ENCODE measurements at regions not wholly inside any gene's neighbourhood (a gene's known extent, or its start where the extent isn't known, plus 50 kb on each side); places are given as distances from the start of the nearest gene placed in this dataset.

GRCh38 chr16:54505549-54506213 is 219.1 kb upstream of the IRX3 start:
- H3K27me3 ChIP-seq: peaks cover 0 to 15% (median 7%) of the 10 kb centered on the region in 11 experiments; a peak in 11 of 22 replicates
- TF ChIP-seq Cebpa-rat (IDR thresholded peaks at IDR 0.05): no peak
- no peak overlapping the region for H3K4me2 ChIP-seq
- no peaks in the 10 kb centered on the region; a peak in 1 of 22 replicates for H3K9me3 ChIP-seq (replicated peaks in 1 of 11)
- H3K27ac ChIP-seq: no peak overlapping the region
- H3K36me3 ChIP-seq: no peaks in the 10 kb centered on the region
- no peak overlapping the region for H3K4me3 ChIP-seq
- H3K4me1 ChIP-seq: peaks cover 0 to 5% (median 0%) of the 10 kb centered on the region in 10 experiments; a peak in 2 of 20 replicates
- H4K20me1 ChIP-seq: no peaks in the 10 kb centered on the region
- H3K9ac ChIP-seq: no peak overlapping the region

- H3K4me2 ChIP-seq: no peak overlapping the region
Measured at GRCh38 chr16:54504372-54504771, 217.8 kb upstream of the IRX3 start.

GRCh38 chr16:54503856-54504219 is 217.3 kb upstream of the IRX3 start:
- Histone ChIP-seq H3K4me1 (peaks cover 0 to 5% (median 0%) of the 10 kb centered on the region in 10 experiments; a peak in 2 of 20 replicates), H3K4me3 (no peak overlapping the region), H3K4me2 (no peak overlapping the region), H3K36me3 (no peaks in the 10 kb centered on the region), H3K27ac (no peak overlapping the region), H3K9ac (no peak overlapping the region), H3K27me3 (peaks cover 0 to 15% (median 7%) of the 10 kb centered on the region in 11 experiments; a peak in 11 of 22 replicates), H3K9me3 (replicated peaks in 1 of 11) (peaks cover 2 to 9% (median 4%) of the 10 kb centered on the region in 11 experiments; a peak in 21 of 22 replicates), H4K20me1 (no peaks in the 10 kb centered on the region)
- no peak for TF ChIP-seq Cebpa-rat (IDR thresholded peaks at IDR 0.05)

More at GRCh38 chr16:54504372-54504771, 217.8 kb upstream of the IRX3 start:
- H3K27me3 ChIP-seq: peaks cover 0 to 15% (median 7%) of the 10 kb centered on the region in 11 experiments; a peak in 11 of 22 replicates
- peaks cover 0 to 4% (median 0%) of the 10 kb centered on the region in 11 experiments; a peak in 6 of 22 replicates for H3K9me3 ChIP-seq (replicated peaks in 1 of 11)
- no peak overlapping the region for H3K9ac ChIP-seq
- H4K20me1 ChIP-seq: no peaks in the 10 kb centered on the region
- no peak overlapping the region for H3K4me3 ChIP-seq
- peaks cover 0 to 5% (median 0%) of the 10 kb centered on the region in 10 experiments; a peak in 2 of 20 replicates for H3K4me1 ChIP-seq
- TF ChIP-seq Cebpa-rat (IDR thresholded peaks at IDR 0.05): no peak
- H3K36me3 ChIP-seq: no peaks in the 10 kb centered on the region
- no peak overlapping the region for H3K27ac ChIP-seq

- Histone ChIP-seq H3K27me3 (peaks cover 0 to 15% (median 7%) of the 10 kb centered on the region in 11 experiments; a peak in 11 of 22 replicates), H3K4me1 (peaks cover 0 to 5% (median 0%) of the 10 kb centered on the region in 10 experiments; a peak in 2 of 20 replicates), H3K9ac (no peak overlapping the region), H3K4me3 (no peak overlapping the region), H3K27ac (no peak overlapping the region), H3K36me3 (no peaks in the 10 kb centered on the region), H3K9me3 (replicated peaks in 1 of 11) (peaks cover 8 to 15% (median 10%) of the 10 kb centered on the region in 11 experiments), H3K4me2 (no peak overlapping the region), H4K20me1 (no peaks in the 10 kb centered on the region)
- TF ChIP-seq Cebpa-rat (IDR thresholded peaks at IDR 0.05): no peak
Measured at GRCh38 chr16:54503011-54503855, 216.6 kb upstream of the IRX3 start.

- TF ChIP-seq Cebpa-rat (IDR thresholded peaks at IDR 0.05): no peak
- H3K27ac ChIP-seq: no peak overlapping the region
Measured at GRCh38 chr16:54501797-54502196, 215.2 kb upstream of the IRX3 start.

GRCh38 chr16:54493594-54493993 is 207.0 kb upstream of the IRX3 start:
- Histone ChIP-seq H3K9ac (no peak overlapping the region), H3K9me3 (replicated peaks in 1 of 11) (peaks cover 17 to 22% (median 20%) of the 10 kb centered on the region in 11 experiments), H3K4me1 (no peaks in the 10 kb centered on the region), H3K27ac (no peak overlapping the region), H3K4me3 (no peak overlapping the region), H3K4me2 (no peak overlapping the region), H4K20me1 (no peaks in the 10 kb centered on the region), H3K36me3 (no peaks in the 10 kb centered on the region), H3K27me3 (no peaks in the 10 kb centered on the region)
- TF ChIP-seq Cebpa-rat (IDR thresholded peaks at IDR 0.05): no peak

More at GRCh38 chr16:54501797-54502196, 215.2 kb upstream of the IRX3 start:
- H3K27me3 ChIP-seq: peaks cover 0 to 13% (median 7%) of the 10 kb centered on the region in 11 experiments; a peak in 10 of 22 replicates
- no peaks in the 10 kb centered on the region for H4K20me1 ChIP-seq
- no peak overlapping the region for H3K4me3 ChIP-seq
- H3K9me3 ChIP-seq (replicated peaks in 1 of 11): peaks cover 22 to 29% (median 23%) of the 10 kb centered on the region in 11 experiments
- no peaks in the 10 kb centered on the region for H3K4me1 ChIP-seq
- no peak overlapping the region for H3K4me2 ChIP-seq
- H3K36me3 ChIP-seq: no peaks in the 10 kb centered on the region
- H3K9ac ChIP-seq: no peak overlapping the region

GRCh38 chr16:54493061-54493460 is 206.5 kb upstream of the IRX3 start:
- Histone ChIP-seq H3K4me3 (no peak overlapping the region), H3K4me1 (no peaks in the 10 kb centered on the region), H3K9me3 (replicated peaks in 1 of 11) (peaks cover 12 to 17% (median 15%) of the 10 kb centered on the region in 11 experiments), H3K36me3 (no peaks in the 10 kb centered on the region), H3K4me2 (no peak overlapping the region), H3K9ac (no peak overlapping the region), H3K27ac (no peak overlapping the region), H4K20me1 (no peaks in the 10 kb centered on the region), H3K27me3 (no peaks in the 10 kb centered on the region)
- TF ChIP-seq Cebpa-rat (IDR thresholded peaks at IDR 0.05): no peak

- Histone ChIP-seq H3K4me3 (no peak overlapping the region), H3K27ac (no peak overlapping the region), H3K9me3 (replicated peaks in 1 of 11) (no peaks in the 10 kb centered on the region), H4K20me1 (no peaks in the 10 kb centered on the region), H3K27me3 (no peaks in the 10 kb centered on the region), H3K4me2 (no peak overlapping the region), H3K36me3 (no peaks in the 10 kb centered on the region), H3K9ac (no peak overlapping the region), H3K4me1 (no peaks in the 10 kb centered on the region)
- peak in 6 of 11 experiments; percentile 29 to 77 (median 54); a peak in 7 of 22 replicates for TF ChIP-seq Cebpa-rat (IDR thresholded peaks at IDR 0.05)
Measured at GRCh38 chr16:54490112-54490488, 203.5 kb upstream of the IRX3 start.
